Mesenchymal stem cell (in vitro differentiated cells and primary cell): ENCODE measurements at regions not wholly inside any gene's neighbourhood (a gene's known extent, or its start where the extent isn't known, plus 50 kb on each side); places are given as distances from the start of the nearest gene placed in this dataset.

Experiments
- DNase-seq: peaks from one replicate; pipeline ENCODE4 v3.0.0-alpha.2; 2013
- H2AFZ ChIP-seq: one replicate; pipeline ENCODE4 v1.6.1; 2013; ENCODE audit warnings: low read depth, mild to moderate bottlenecking, control low read depth, inconsistent platforms, low read length, moderate library complexity
- H2AK5ac ChIP-seq: 2 replicates; pipeline ENCODE4 v1.6.1; 2013; ENCODE audit warnings: low read length, moderate library complexity, mild to moderate bottlenecking, inconsistent platforms; ENCODE audit not compliant: severe bottlenecking
- H2BK120ac ChIP-seq: one replicate; pipeline ENCODE4 v1.6.1; 2013; ENCODE audit warnings: low read depth, mild to moderate bottlenecking, inconsistent platforms, low read length, moderate library complexity
- H2BK12ac ChIP-seq, 2 experiments: one replicate each; pipeline ENCODE4 v1.6.1; 2013; ENCODE audit warnings: inconsistent platforms in 2 of 2, low read length in 2 of 2, mild to moderate bottlenecking in 2 of 2, moderate library complexity in 2 of 2, control low read depth in 1 of 2
- H2BK15ac ChIP-seq: one replicate; pipeline ENCODE4 v1.6.1; 2013; ENCODE audit warnings: mild to moderate bottlenecking, low read depth, inconsistent platforms; ENCODE audit not compliant: poor library complexity, severe bottlenecking
- H2BK5ac ChIP-seq: 2 replicates; pipeline ENCODE4 v1.6.1; 2013; ENCODE audit warnings: low read depth, mild to moderate bottlenecking, low read length, control low read depth, inconsistent platforms; ENCODE audit not compliant: poor library complexity, severe bottlenecking
- H3K14ac ChIP-seq, 2 experiments: one replicate each; pipeline ENCODE4 v1.6.1; 2013; ENCODE audit warnings: inconsistent platforms in 2 of 2, low read length in 2 of 2, control low read depth in 1 of 2, mild to moderate bottlenecking in 1 of 2, moderate library complexity in 1 of 2
- H3K18ac ChIP-seq, 2 experiments: one replicate each; pipeline ENCODE4 v1.6.1; 2013; ENCODE audit warnings: inconsistent platforms in 2 of 2, low read length in 2 of 2, control low read depth in 1 of 2, low read depth in 1 of 2, mild to moderate bottlenecking in 1 of 2
- H3K23ac ChIP-seq, 2 experiments: one replicate each; pipeline ENCODE4 v1.6.1; 2013; ENCODE audit warnings: inconsistent platforms in 2 of 2, low read length in 2 of 2, mild to moderate bottlenecking in 2 of 2, moderate library complexity in 2 of 2, control low read depth in 1 of 2
- H3K27ac ChIP-seq: 2 replicates; pipeline ENCODE4 v1.5.1; 2013; ENCODE audit warnings: mild to moderate bottlenecking, moderate library complexity, low read length, control low read depth, inconsistent platforms; ENCODE audit not compliant: poor library complexity, severe bottlenecking
- H3K27me3 ChIP-seq, 2 experiments: 2 replicates each; pipeline versions ENCODE4 v1.6.1 to v1.7.0; 2013; ENCODE audit warnings: low read length in 2 of 2, mild to moderate bottlenecking in 2 of 2, moderate library complexity in 2 of 2, control low read depth in 1 of 2, inconsistent platforms in 1 of 2; ENCODE audit not compliant: control insufficient read depth in 1 of 2, insufficient read depth in 1 of 2
- H3K36me3 ChIP-seq, 2 experiments: 2 replicates each; pipeline versions ENCODE4 v1.6.1 to v1.7.0; 2013; ENCODE audit warnings: low read length in 2 of 2, control low read depth in 1 of 2, inconsistent platforms in 1 of 2, low read depth in 1 of 2, mild to moderate bottlenecking in 1 of 2; ENCODE audit not compliant: insufficient read depth in 2 of 2, control insufficient read depth in 1 of 2
- H3K4ac ChIP-seq, 2 experiments: one replicate each; pipeline ENCODE4 v1.6.1; 2013; ENCODE audit warnings: inconsistent platforms in 2 of 2, low read length in 2 of 2, mild to moderate bottlenecking in 2 of 2, moderate library complexity in 2 of 2, control low read depth in 1 of 2, low read depth in 1 of 2
- H3K4me1 ChIP-seq: 2 replicates; pipeline ENCODE4 v1.6.1; 2013; ENCODE audit warnings: low read depth, low read length, control low read depth; ENCODE audit not compliant: control insufficient read depth, insufficient read depth
- H3K4me2 ChIP-seq: 2 replicates; pipeline ENCODE4 v1.6.1; 2013; ENCODE audit warnings: low read length, mild to moderate bottlenecking, inconsistent platforms; ENCODE audit not compliant: poor library complexity, severe bottlenecking
- H3K4me3 ChIP-seq, 2 experiments: 2 replicates each; pipeline versions ENCODE4 v1.5.1 to v1.7.0; 2013; ENCODE audit warnings: low read length in 2 of 2, mild to moderate bottlenecking in 2 of 2, control low read depth in 1 of 2, low read depth in 1 of 2; ENCODE audit not compliant: insufficient read depth in 1 of 2
- H3K79me1 ChIP-seq: replicated peaks from 2 replicates; pipeline ENCODE4 v1.6.1; 2013; ENCODE audit warnings: mild to moderate bottlenecking, control low read depth, low read length, inconsistent platforms; ENCODE audit not compliant: poor library complexity, severe bottlenecking
- H3K9ac ChIP-seq: 2 replicates; pipeline ENCODE4 v1.7.0; 2013; ENCODE audit warnings: mild to moderate bottlenecking, low read length, moderate library complexity
- H3K9me3 ChIP-seq: 2 replicates; pipeline ENCODE4 v1.7.0; 2013; ENCODE audit warnings: mild to moderate bottlenecking, low read length; ENCODE audit not compliant: control insufficient read depth
- H4K8ac ChIP-seq: one replicate; pipeline ENCODE4 v1.6.1; 2013; ENCODE audit warnings: inconsistent platforms, mild to moderate bottlenecking, low read length, moderate library complexity
- H4K91ac ChIP-seq: one replicate; pipeline ENCODE4 v1.6.1; 2013; ENCODE audit warnings: mild to moderate bottlenecking, low read length, inconsistent platforms
- WGBS: methylation state at CpG from one replicate; pipeline ENCODE4 v1.1.7; 2013; ENCODE audit warnings: mixed read lengths; 5-methylcytosine and 5-hydroxymethylcytosine counted together

- Histone ChIP-seq H4K91ac (no peak overlapping the region), H3K4me3 (no peak overlapping the region), H3K14ac (no peak overlapping the region), H3K27ac (no peak overlapping the region), H4K8ac (no peak overlapping the region), H3K23ac (no peak overlapping the region), H2AFZ (no peak overlapping the region), H3K36me3 (no peaks in the 10 kb centered on the region), H3K4me1 (no peaks in the 10 kb centered on the region), H2BK12ac (no peak overlapping the region), H3K4ac (no peak overlapping the region), H3K4me2 (no peak overlapping the region), H2AK5ac (no peak overlapping the region), H3K27me3 (no peaks in the 10 kb centered on the region), H2BK5ac (no peak overlapping the region), H3K18ac (no peak overlapping the region), H3K79me1 (no peaks in the 10 kb centered on the region), H2BK120ac (no peak overlapping the region), H2BK15ac (no peak overlapping the region), H3K9ac (no peak overlapping the region), H3K9me3 (peaks cover 12% of the 10 kb centered on the region)
- DNase-seq, result no peak
- WGBS, result no CpG with 5 or more reads among the region's 5 CpGs
These were observed 144.6 kb upstream of the VCX3A start for GRCh38 chrX:6679550-6679949.

DNA sequence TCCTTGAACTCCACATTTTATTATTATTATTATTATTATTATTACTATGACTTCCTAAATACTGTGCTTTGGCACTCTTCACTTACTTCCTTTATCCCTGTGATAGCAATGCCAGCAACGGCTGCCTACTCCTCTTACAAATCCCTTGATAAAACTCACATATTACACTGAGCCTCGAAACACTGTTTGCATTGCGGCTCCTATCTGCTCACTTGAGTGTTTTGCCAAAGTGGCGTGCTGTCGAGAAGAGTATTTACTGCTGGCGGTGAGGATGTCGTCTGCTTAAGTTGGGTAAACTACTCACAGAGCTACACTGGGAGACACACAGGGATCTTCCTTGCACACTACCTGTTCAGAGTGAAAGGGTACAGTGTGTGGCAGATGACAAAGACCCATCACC is 143.4 kb upstream of the VCX3A start:
- Histone ChIP-seq H4K8ac (no peak overlapping the region), H3K4me3 (no peak overlapping the region), H3K9ac (no peak overlapping the region), H2AK5ac (no peak overlapping the region), H3K14ac (no peak overlapping the region), H3K18ac (no peak overlapping the region), H3K4me2 (no peak overlapping the region), H4K91ac (no peak overlapping the region), H3K4me1 (no peaks in the 10 kb centered on the region), H3K27ac (no peak overlapping the region), H3K36me3 (no peaks in the 10 kb centered on the region), H2BK120ac (no peak overlapping the region), H3K27me3 (no peaks in the 10 kb centered on the region), H2AFZ (no peak overlapping the region), H2BK5ac (no peak overlapping the region), H3K4ac (no peak overlapping the region), H2BK12ac (no peak overlapping the region), H3K79me1 (no peaks in the 10 kb centered on the region), H3K9me3 (peaks cover 11% of the 10 kb centered on the region), H2BK15ac (no peak overlapping the region), H3K23ac (no peak overlapping the region)
- 75% methylated on average over 6 of the region's 7 CpGs for WGBS
- no peak for DNase-seq

GRCh38 chrX:6674734-6675133 is 139.8 kb upstream of the VCX3A start:
- no peak overlapping the region for H2AFZ ChIP-seq
- no peak overlapping the region for H3K9ac ChIP-seq
- no peak overlapping the region for H2BK120ac ChIP-seq
- H3K9me3 ChIP-seq, result peaks cover 9% of the 10 kb centered on the region
- DNase-seq, result no peak
- 57% methylated on average over 1 of the region's 4 CpGs for WGBS
- no peak overlapping the region for H3K23ac ChIP-seq
- no peak overlapping the region for H3K27ac ChIP-seq
- no peak overlapping the region for H3K4me2 ChIP-seq
- H4K8ac ChIP-seq, result no peak overlapping the region
- no peak overlapping the region for H3K18ac ChIP-seq
- H3K79me1 ChIP-seq, result no peaks in the 10 kb centered on the region
- H3K36me3 ChIP-seq, result no peaks in the 10 kb centered on the region
- no peak overlapping the region for H2BK15ac ChIP-seq
- no peak overlapping the region for H2BK12ac ChIP-seq
- H4K91ac ChIP-seq, result no peak overlapping the region
- H2BK5ac ChIP-seq, result no peak overlapping the region
- H3K27me3 ChIP-seq, result no peaks in the 10 kb centered on the region
- no peak overlapping the region for H3K4me3 ChIP-seq
- H2AK5ac ChIP-seq, result no peak overlapping the region
- no peak overlapping the region for H3K4ac ChIP-seq
- H3K4me1 ChIP-seq, result no peaks in the 10 kb centered on the region
- no peak overlapping the region for H3K14ac ChIP-seq

DNA sequence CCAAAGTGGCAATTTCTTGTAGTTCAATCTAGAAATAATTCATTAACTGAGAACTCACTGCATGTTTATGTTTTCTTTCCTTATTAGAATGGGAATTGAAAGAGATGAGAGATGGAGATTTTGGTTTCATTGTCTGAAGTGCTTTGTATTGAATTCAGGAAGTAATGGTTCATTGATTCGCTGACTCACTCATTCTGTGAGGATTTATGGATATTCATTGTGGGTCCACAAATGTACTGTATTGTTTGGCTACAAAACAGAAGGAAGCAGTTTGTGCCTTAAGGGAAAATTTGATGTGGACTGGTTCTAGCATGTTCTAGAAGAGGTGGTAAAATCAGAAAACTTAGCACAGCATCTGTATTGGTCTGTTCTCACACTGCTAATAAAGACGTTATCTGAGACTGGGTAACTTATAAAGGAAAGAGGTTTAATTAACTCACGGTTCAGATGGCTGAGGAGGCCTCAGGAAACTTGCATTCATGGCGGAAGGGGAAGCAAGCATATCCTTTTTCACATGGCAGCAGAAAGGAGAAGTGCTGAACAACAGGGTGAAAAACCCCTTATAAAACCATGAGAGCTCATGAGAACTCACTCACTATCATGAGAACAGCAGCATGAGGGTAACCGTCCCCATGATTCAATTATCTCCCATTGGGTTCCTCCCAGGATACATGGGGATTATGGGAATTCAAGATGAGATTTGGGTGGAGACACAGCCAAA is 132.3 kb upstream of the VCX3A start:
- WGBS, result 81% methylated on average over 4 of the region's 5 CpGs
- Histone ChIP-seq H2AFZ (no peak overlapping the region), H3K4me1 (no peaks in the 10 kb centered on the region), H3K4me2 (no peak overlapping the region), H3K79me1 (no peaks in the 10 kb centered on the region), H3K14ac (no peak overlapping the region), H2BK12ac (no peak overlapping the region), H3K4me3 (no peak overlapping the region), H2AK5ac (no peak overlapping the region), H2BK15ac (no peak overlapping the region), H3K36me3 (no peaks in the 10 kb centered on the region), H3K18ac (no peak overlapping the region), H3K27ac (no peak overlapping the region), H4K91ac (no peak overlapping the region), H4K8ac (no peak overlapping the region), H3K4ac (no peak overlapping the region), H3K27me3 (no peaks in the 10 kb centered on the region), H2BK120ac (no peak overlapping the region), H3K23ac (no peak overlapping the region), H2BK5ac (no peak overlapping the region), H3K9ac (no peak overlapping the region), H3K9me3 (peaks cover 15% of the 10 kb centered on the region)
- DNase-seq, result no peak
